ENCODE measurements at regions not wholly inside any gene's neighbourhood (a gene's known extent, or its start where the extent isn't known, plus 50 kb on each side); places are given as distances from the start of the nearest gene placed in this dataset.

DNA sequence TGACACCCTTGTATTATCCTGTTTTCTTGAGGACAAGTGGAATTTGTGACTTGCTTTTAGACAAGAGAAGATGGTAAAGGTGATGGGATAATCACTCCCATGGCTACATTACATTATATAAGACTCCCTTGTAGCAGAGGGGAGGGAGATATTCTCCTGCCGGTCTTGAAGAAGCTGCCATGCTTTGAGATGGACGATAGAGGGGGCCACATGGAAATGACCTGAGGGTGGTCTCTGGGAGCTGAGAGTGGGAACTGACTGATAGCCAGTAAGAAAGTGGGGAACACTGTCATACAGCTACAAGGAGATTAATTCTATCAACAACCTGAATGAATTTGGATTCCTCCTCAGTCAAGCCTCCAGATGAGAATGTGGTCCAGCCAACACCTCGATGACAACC lies 540.1 kb downstream of the NTRK3 start:
- H3K27me3 ChIP-seq (ENCODE audit: insufficient read depth, poor library complexity, severe bottlenecking), result no peaks in the 10 kb centered on the region
- no peak overlapping the region for H3K4me3 ChIP-seq (replicated peaks; ENCODE audit: insufficient read depth, low read length)
- no peak for TF ChIP-seq CTCF (IDR thresholded peaks at IDR 0.05; ENCODE audit: insufficient read depth, low read length)
- no peak for TF ChIP-seq REST (IDR thresholded peaks at IDR 0.05; ENCODE audit: insufficient replicate concordance, low read depth)
- TF ChIP-seq GABPA (IDR thresholded peaks at IDR 0.05; ENCODE audit: low read depth), result no peak
- TF ChIP-seq POLR2AphosphoS5 (IDR thresholded peaks at IDR 0.05; ENCODE audit: low read depth), result no peak
- TF ChIP-seq SPI1 (IDR thresholded peaks at IDR 0.05; ENCODE audit: borderline replicate concordance, low read depth), result no peak
- no peak overlapping the region for H3K27ac ChIP-seq (replicated peaks)
- DNase-seq (ENCODE audit: low read depth in 1 of 2, low spot score in 1 of 2), result no peak

DNA sequence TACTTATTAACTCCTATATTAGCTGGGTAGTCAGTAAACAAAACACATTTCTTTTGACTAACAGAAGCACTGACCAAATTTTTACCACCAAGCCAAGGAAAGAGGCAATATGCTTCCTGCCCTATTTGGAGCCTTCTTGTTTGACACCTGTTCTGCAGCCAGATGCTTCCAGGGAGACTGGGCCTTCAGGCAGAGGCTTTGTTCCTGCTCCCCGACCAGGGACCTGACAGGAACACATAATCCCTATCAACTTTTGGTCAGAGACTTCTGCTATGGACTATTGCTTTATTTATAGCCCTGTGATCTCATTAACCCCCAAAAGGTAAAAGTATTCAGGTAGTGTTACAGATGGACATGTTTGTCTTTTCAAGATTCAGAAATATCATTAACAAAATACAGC lies 541.3 kb downstream of the NTRK3 start:
- no peak overlapping the region for H3K4me3 ChIP-seq (replicated peaks; ENCODE audit: insufficient read depth, low read length)
- no peak overlapping the region for H3K27ac ChIP-seq (replicated peaks)
- H3K27me3 ChIP-seq (ENCODE audit: insufficient read depth, poor library complexity, severe bottlenecking), result no peaks in the 10 kb centered on the region
- no peak for DNase-seq (ENCODE audit: low read depth in 1 of 2, low spot score in 1 of 2)
- TF ChIP-seq POLR2AphosphoS5 (IDR thresholded peaks at IDR 0.05; ENCODE audit: low read depth) (no peak), REST (IDR thresholded peaks at IDR 0.05; ENCODE audit: insufficient replicate concordance, low read depth) (no peak), GABPA (IDR thresholded peaks at IDR 0.05; ENCODE audit: low read depth) (no peak), CTCF (IDR thresholded peaks at IDR 0.05; ENCODE audit: insufficient read depth, low read length) (no peak), SPI1 (IDR thresholded peaks at IDR 0.05; ENCODE audit: borderline replicate concordance, low read depth) (no peak)

- no peak overlapping the region for H3K4me3 ChIP-seq (replicated peaks; ENCODE audit: insufficient read depth, low read length)
- TF ChIP-seq REST (IDR thresholded peaks at IDR 0.05; ENCODE audit: insufficient replicate concordance, low read depth) (no peak), SPI1 (IDR thresholded peaks at IDR 0.05; ENCODE audit: borderline replicate concordance, low read depth) (no peak), POLR2AphosphoS5 (IDR thresholded peaks at IDR 0.05; ENCODE audit: low read depth) (no peak), GABPA (IDR thresholded peaks at IDR 0.05; ENCODE audit: low read depth) (no peak), CTCF (IDR thresholded peaks at IDR 0.05; ENCODE audit: insufficient read depth, low read length) (no peak)
- no peak overlapping the region for H3K27ac ChIP-seq (replicated peaks)
- no peak for DNase-seq (ENCODE audit: low read depth in 1 of 2, low spot score in 1 of 2)
- no peaks in the 10 kb centered on the region for H3K27me3 ChIP-seq (ENCODE audit: insufficient read depth, poor library complexity, severe bottlenecking)
Measured at GRCh38 chr15:87713475-87713879, 543.1 kb downstream of the NTRK3 start.

All from HL-60 (cell line).